Sigmoid colon (tissue), 4 donors: ENCODE measurements at regions not wholly inside any gene's neighbourhood (a gene's known extent, or its start where the extent isn't known, plus 50 kb on each side); places are given as distances from the start of the nearest gene placed in this dataset.

Experiments used
- POLR2A ChIP-seq, 2 donors: fragments of 450-650 bp; IDR thresholded peaks; one replicate each; pipeline ENCODE4 v1.6.1; 2016; ENCODE audit warnings: antibody characterized with exemption in 2 of 2, mild to moderate bottlenecking in 2 of 2, moderate library complexity in 2 of 2
- POLR2AphosphoS5 ChIP-seq, 4 donors: sonication (generic); formaldehyde crosslinking; IDR thresholded peaks; one replicate each; pipeline ENCODE4 v1.6.1; 2017; ENCODE audit warnings: antibody characterized with exemption in 4 of 4
- TF ChIP-seq, protein P1 (sequence below), 4 experiments: fragments of 450-650 bp in 3 of 4; fragments of 200-600 bp in 1 of 4; IDR thresholded peaks; one replicate each; pipeline ENCODE4 v1.5.1; 2016 to 2019; ENCODE audit warnings: antibody characterized with exemption in 4 of 4, mild to moderate bottlenecking in 3 of 4, moderate library complexity in 2 of 4

DNA sequence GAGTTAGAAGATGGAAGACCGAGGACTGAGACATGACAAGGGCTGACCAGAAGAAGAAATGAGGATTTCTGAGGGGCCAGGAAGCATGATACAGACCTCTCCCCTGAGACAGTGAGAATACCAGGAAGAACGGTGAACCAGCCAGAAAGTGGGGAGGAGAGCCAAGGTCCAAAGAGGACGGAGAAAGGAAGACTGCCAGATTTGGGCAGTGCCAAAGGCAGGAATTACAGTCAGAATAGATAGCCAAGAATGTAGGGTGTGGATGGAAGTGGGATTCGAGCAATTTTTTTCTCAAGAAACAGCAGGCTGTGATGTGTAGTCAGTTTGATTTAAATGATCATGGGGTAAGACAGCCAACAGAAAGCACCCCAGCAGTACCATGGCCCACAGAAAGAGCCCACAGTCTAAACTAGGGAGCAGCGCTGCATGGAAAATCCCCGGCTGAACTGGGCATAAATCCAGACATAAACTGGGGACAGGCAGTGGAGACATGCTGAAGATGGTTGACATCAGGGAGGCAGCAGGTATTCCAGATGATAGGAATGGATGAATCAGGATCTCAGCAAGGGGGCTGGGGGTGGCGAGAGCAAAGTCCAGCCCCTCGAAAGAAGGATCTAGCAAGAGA is 67.3 kb upstream of the BARX2 start:
- TF ChIP-seq, protein P1, sequence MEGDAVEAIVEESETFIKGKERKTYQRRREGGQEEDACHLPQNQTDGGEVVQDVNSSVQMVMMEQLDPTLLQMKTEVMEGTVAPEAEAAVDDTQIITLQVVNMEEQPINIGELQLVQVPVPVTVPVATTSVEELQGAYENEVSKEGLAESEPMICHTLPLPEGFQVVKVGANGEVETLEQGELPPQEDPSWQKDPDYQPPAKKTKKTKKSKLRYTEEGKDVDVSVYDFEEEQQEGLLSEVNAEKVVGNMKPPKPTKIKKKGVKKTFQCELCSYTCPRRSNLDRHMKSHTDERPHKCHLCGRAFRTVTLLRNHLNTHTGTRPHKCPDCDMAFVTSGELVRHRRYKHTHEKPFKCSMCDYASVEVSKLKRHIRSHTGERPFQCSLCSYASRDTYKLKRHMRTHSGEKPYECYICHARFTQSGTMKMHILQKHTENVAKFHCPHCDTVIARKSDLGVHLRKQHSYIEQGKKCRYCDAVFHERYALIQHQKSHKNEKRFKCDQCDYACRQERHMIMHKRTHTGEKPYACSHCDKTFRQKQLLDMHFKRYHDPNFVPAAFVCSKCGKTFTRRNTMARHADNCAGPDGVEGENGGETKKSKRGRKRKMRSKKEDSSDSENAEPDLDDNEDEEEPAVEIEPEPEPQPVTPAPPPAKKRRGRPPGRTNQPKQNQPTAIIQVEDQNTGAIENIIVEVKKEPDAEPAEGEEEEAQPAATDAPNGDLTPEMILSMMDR (IDR thresholded peaks at IDR 0.05), result no peak
- TF ChIP-seq POLR2A (IDR thresholded peaks at IDR 0.05) (no peak), POLR2AphosphoS5 (IDR thresholded peaks at IDR 0.05) (no peak)
